ENCODE measurements at regions not wholly inside any gene's neighbourhood (a gene's known extent, or its start where the extent isn't known, plus 50 kb on each side); places are given as distances from the start of the nearest gene placed in this dataset.

GRCh38 chr20:40634891-40635290 is 54.1 kb downstream of the MAFB start:
- in situ Hi-C loops (cut with HindIII; ENCODE audit: low sequenced_read_pairs), result no loop called here

DNA sequence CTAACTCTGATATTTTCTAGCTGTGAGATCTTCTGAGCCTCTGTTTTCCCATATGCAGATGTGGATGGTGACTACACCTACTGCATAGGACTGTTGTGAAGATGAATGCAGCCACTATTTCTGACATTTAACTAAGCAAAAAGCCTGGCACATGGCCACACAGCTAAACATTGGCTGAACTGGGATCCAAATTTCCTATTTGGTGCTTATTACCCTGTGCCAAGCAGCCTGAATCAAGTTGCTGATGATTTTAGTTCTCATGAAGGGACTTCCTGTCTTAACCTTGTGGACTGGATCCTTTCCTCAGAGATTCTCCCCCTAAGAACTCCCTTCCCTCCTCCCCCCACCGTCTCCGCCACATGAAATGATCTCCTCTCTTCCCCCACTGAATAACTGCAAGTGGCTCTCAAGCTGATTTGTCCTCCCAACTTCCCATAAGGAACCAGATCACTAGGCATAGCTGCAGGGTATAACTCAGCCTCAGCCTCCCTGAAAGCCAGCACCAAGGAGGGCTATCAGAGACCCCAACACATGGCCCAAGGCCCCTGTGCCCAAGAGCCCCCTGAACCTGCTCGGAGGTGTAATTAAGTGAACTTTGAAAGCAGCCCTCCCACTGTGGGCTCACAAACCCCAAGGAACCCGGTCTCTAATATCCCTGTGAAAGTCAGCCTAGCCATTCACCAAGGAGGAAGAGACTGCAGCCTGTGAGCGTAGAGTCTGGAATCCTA is 55.7 kb downstream of the MAFB start:
- no peak overlapping the region for H3K4me3 ChIP-seq (ENCODE audit: low read depth, low read length)
- in situ Hi-C loops (cut with HindIII; ENCODE audit: low sequenced_read_pairs), result no loop called here
- DNase-seq (ENCODE audit: low read depth), result no peak
- TF ChIP-seq, protein P1, sequence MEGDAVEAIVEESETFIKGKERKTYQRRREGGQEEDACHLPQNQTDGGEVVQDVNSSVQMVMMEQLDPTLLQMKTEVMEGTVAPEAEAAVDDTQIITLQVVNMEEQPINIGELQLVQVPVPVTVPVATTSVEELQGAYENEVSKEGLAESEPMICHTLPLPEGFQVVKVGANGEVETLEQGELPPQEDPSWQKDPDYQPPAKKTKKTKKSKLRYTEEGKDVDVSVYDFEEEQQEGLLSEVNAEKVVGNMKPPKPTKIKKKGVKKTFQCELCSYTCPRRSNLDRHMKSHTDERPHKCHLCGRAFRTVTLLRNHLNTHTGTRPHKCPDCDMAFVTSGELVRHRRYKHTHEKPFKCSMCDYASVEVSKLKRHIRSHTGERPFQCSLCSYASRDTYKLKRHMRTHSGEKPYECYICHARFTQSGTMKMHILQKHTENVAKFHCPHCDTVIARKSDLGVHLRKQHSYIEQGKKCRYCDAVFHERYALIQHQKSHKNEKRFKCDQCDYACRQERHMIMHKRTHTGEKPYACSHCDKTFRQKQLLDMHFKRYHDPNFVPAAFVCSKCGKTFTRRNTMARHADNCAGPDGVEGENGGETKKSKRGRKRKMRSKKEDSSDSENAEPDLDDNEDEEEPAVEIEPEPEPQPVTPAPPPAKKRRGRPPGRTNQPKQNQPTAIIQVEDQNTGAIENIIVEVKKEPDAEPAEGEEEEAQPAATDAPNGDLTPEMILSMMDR (IDR thresholded peaks at IDR 0.05; ENCODE audit: low read depth, low read length, missing control alignments), result no peak

More at GRCh38 chr20:40634891-40635290, 54.1 kb downstream of the MAFB start:
- DNase-seq (ENCODE audit: low read depth), result no peak
- TF ChIP-seq, protein P1 (IDR thresholded peaks at IDR 0.05; ENCODE audit: low read depth, low read length, missing control alignments), result no peak
- no peak overlapping the region for H3K4me3 ChIP-seq (ENCODE audit: low read depth, low read length)

- TF ChIP-seq, protein P1 (IDR thresholded peaks at IDR 0.05; ENCODE audit: low read depth, low read length, missing control alignments), result no peak
- in situ Hi-C loops (cut with HindIII; ENCODE audit: low sequenced_read_pairs), result no loop called here
- no peak overlapping the region for H3K4me3 ChIP-seq (ENCODE audit: low read depth, low read length)
- no peak for DNase-seq (ENCODE audit: low read depth)
Measured at GRCh38 chr20:40632346-40632976, 56.6 kb downstream of the MAFB start.

- TF ChIP-seq, protein P1 (IDR thresholded peaks at IDR 0.05; ENCODE audit: low read depth, low read length, missing control alignments), result no peak
- DNase-seq (ENCODE audit: low read depth), result no peak
- in situ Hi-C loops (cut with HindIII; ENCODE audit: low sequenced_read_pairs), result no loop called here
- H3K4me3 ChIP-seq (ENCODE audit: low read depth, low read length), result no peak overlapping the region
Measured at GRCh38 chr20:40631119-40631631, 57.9 kb downstream of the MAFB start.

DNA sequence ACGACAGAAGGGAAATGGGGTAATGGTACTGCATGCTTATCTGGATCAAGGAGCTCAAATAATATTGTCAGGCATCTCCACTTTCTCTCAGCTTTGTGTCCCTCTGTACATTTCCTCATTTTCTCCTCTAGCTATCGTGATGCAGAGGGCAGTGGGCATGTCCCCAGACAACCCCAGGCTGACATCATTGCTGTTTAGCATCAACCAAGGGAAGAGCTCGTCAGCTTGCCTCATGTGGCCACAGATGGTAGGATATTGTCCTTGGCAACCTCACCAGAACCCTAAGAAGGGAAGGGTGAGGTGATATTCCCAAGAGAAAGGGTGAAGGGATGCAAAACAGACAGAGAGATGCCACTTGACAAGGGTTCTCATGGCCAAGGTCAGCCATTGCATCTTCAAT is 58.3 kb downstream of the MAFB start:
- TF ChIP-seq, protein P1 (IDR thresholded peaks at IDR 0.05; ENCODE audit: low read depth, low read length, missing control alignments), result no peak
- no peak for DNase-seq (ENCODE audit: low read depth)
- H3K4me3 ChIP-seq (ENCODE audit: low read depth, low read length), result no peak overlapping the region
- in situ Hi-C loops (cut with HindIII; ENCODE audit: low sequenced_read_pairs), result no loop called here

- H3K4me3 ChIP-seq (ENCODE audit: low read depth, low read length), result no peak overlapping the region
- TF ChIP-seq, protein P1 (IDR thresholded peaks at IDR 0.05; ENCODE audit: low read depth, low read length, missing control alignments), result no peak
- in situ Hi-C loops (cut with HindIII; ENCODE audit: low sequenced_read_pairs), result no loop called here
- DNase-seq (ENCODE audit: low read depth), result no peak
Measured at GRCh38 chr20:40630099-40630498, 58.9 kb downstream of the MAFB start.
